Keratinocyte (primary cell): ENCODE measurements at regions not wholly inside any gene's neighbourhood (a gene's known extent, or its start where the extent isn't known, plus 50 kb on each side); places are given as distances from the start of the nearest gene placed in this dataset.

ENCODE experiments used
- DNase-seq: peaks from one replicate; pipeline ENCODE4 v3.0.0-alpha.2; 2011; ENCODE audit warnings: low read depth, missing footprints, low spot score
- FAIRE-seq: peaks from 2 replicates; lab custom pipeline; 2011; peaks lifted over from hg19 to GRCh38; lab: Jason Lieb, UNC
- H2AFZ ChIP-seq: 2 replicates; pipeline ENCODE4 v1.6.0; 2012; ENCODE audit warnings: low read length, control low read depth, inconsistent platforms; ENCODE audit not compliant: control insufficient read depth
- H3K27ac ChIP-seq: 2 replicates; pipeline ENCODE4 v1.5.1; 2011; ENCODE audit warnings: low read length; ENCODE audit not compliant: control insufficient read depth, insufficient read depth
- H3K27me3 ChIP-seq: 3 replicates; pipeline ENCODE4 v1.6.0; 2011; ENCODE audit warnings: low read length; ENCODE audit not compliant: control insufficient read depth, insufficient read depth; ENCODE audit errors: extremely low read depth
- H3K36me3 ChIP-seq, 2 experiments: 2 replicates in 1 of 2; 3 replicates in 1 of 2; pipeline ENCODE4 v1.5.1; 2011; ENCODE audit warnings: low read length in 2 of 2, mild to moderate bottlenecking in 1 of 2; ENCODE audit not compliant: control insufficient read depth in 2 of 2, insufficient read depth in 2 of 2; ENCODE audit errors: extremely low read depth in 1 of 2
- H3K4me1 ChIP-seq: 3 replicates; pipeline ENCODE4 v1.5.1; 2011; ENCODE audit warnings: low read length; ENCODE audit not compliant: control insufficient read depth, insufficient read depth; ENCODE audit errors: extremely low read depth
- H3K4me2 ChIP-seq: 3 replicates; pipeline ENCODE4 v1.6.0; 2011; ENCODE audit warnings: low read depth, low read length; ENCODE audit not compliant: control insufficient read depth, insufficient read depth; ENCODE audit errors: extremely low read depth
- H3K4me3 ChIP-seq, 3 experiments: fragments of 200-600 bp in 1 of 3; sonication (generic) in 1 of 3; 2 replicates in 2 of 3; 3 replicates in 1 of 3; pipeline ENCODE4 v1.5.1; 2011 to 2016; ENCODE audit warnings: low read length in 3 of 3, mild to moderate bottlenecking in 3 of 3, control low read depth in 2 of 3, inconsistent platforms in 1 of 3, low read depth in 1 of 3, mixed read lengths in 1 of 3, mixed run types in 1 of 3, moderate library complexity in 1 of 3; ENCODE audit not compliant: control insufficient read depth in 2 of 3, insufficient read depth in 2 of 3; ENCODE audit errors: extremely low read depth in 1 of 3
- H3K79me2 ChIP-seq: 2 replicates; pipeline ENCODE4 v1.6.0; 2012; ENCODE audit warnings: low read length; ENCODE audit not compliant: control insufficient read depth, insufficient read depth
- H3K9ac ChIP-seq: 3 replicates; pipeline ENCODE4 v1.6.0; 2011; ENCODE audit warnings: low read length; ENCODE audit not compliant: control insufficient read depth, insufficient read depth; ENCODE audit errors: extremely low read depth
- H3K9me1 ChIP-seq: 3 replicates; pipeline ENCODE4 v1.6.0; 2011; ENCODE audit warnings: low read length; ENCODE audit not compliant: control insufficient read depth, insufficient read depth; ENCODE audit errors: extremely low read depth
- H3K9me3 ChIP-seq: 2 replicates; pipeline ENCODE4 v1.5.1; 2012; ENCODE audit warnings: low read depth, low read length; ENCODE audit not compliant: control insufficient read depth
- H4K20me1 ChIP-seq: 3 replicates; pipeline ENCODE4 v1.6.0; 2011; ENCODE audit warnings: low read length; ENCODE audit not compliant: control insufficient read depth, insufficient read depth; ENCODE audit errors: extremely low read depth
- CTCF ChIP-seq, 3 experiments: IDR thresholded peaks in 1 of 3; conservative IDR thresholded peaks in 1 of 3; optimal IDR thresholded peaks in 1 of 3; 2 replicates in 2 of 3; 3 replicates in 1 of 3; pipeline versions ENCODE3 to v1.5.1; 2011; ENCODE audit warnings: low read length in 3 of 3, mild to moderate bottlenecking in 3 of 3, moderate library complexity in 2 of 3, control low read depth in 1 of 3, inconsistent platforms in 1 of 3; ENCODE audit not compliant: insufficient read depth in 2 of 3; ENCODE audit errors: extremely low read depth in 1 of 3
- dilution Hi-C: fragments of 300-500 bp; cut with MboI; formaldehyde crosslinking; loops from one replicate; pipeline ENCODE4 v1.7.0; 2020; ENCODE audit warnings: low sequenced_read_pairs; ENCODE audit not compliant: extremely low pct_ligation_motif_present

DNA sequence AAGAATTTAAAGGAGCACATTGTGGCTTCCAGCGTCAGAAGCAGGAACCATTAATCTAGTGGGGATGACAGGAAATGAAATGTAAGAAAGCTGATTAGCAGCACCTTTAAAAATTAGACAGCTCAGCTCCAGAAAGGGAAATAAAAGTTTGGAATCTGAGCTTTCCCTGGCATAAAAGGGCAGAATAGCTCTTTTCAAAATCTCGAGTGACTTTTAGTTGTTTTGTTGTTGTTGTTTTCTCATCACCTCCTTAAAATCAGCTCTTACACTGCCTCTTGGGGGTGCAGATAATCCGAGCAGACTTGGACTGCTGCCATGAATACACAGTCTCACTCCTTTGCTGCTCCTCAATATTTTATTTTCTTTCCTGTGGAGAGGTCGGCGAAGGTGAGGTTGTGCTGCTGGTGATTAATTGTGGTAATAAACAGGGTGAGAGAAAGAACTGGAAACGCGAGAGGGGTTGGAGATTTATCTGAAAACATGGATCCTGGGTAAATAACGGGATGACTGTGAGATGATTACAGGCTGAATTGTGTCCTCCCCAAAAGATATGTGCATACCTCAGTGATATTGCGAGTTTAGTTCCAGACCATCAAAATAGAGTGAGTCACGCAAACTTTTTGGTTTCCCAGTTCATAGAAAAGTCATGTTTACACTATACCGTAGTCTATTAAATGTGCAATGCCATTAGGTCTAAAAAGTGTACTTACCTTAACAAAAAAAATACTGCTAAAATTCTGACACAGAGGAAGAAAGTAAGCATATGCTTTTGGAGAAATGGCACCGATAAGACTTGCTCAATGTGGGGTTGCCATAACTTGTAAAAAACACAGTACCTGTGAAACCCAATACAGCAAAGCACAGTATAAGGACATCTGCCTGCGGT is 787.7 kb downstream of the UQCRFS1 start:
- no peak overlapping the region for H3K27ac ChIP-seq
- H3K4me3 ChIP-seq = no peak overlapping the region
- no peaks in the 10 kb centered on the region for H4K20me1 ChIP-seq
- H3K79me2 ChIP-seq = no peaks in the 10 kb centered on the region
- no peak overlapping the region for H3K4me2 ChIP-seq
- H3K9ac ChIP-seq = no peak overlapping the region
- no peak overlapping the region for H2AFZ ChIP-seq
- no peak for FAIRE-seq
- H3K27me3 ChIP-seq = no peaks in the 10 kb centered on the region
- no peak for DNase-seq
- dilution Hi-C loops = no loop called here
- no peaks in the 10 kb centered on the region for H3K36me3 ChIP-seq
- H3K9me3 ChIP-seq = peaks cover 4% of the 10 kb centered on the region
- no peak for TF ChIP-seq CTCF (optimal IDR thresholded peaks at IDR 0.05 in 1 of 3, IDR thresholded peaks at IDR 0.05 in 1 of 3, conservative IDR thresholded peaks at IDR 0.05 in 1 of 3; ENCODE audit: extremely low read depth in 1 of 3, insufficient read depth in 2 of 3, low read length in 3 of 3)
- H3K9me1 ChIP-seq = no peaks in the 10 kb centered on the region
- H3K4me1 ChIP-seq = no peaks in the 10 kb centered on the region

DNA sequence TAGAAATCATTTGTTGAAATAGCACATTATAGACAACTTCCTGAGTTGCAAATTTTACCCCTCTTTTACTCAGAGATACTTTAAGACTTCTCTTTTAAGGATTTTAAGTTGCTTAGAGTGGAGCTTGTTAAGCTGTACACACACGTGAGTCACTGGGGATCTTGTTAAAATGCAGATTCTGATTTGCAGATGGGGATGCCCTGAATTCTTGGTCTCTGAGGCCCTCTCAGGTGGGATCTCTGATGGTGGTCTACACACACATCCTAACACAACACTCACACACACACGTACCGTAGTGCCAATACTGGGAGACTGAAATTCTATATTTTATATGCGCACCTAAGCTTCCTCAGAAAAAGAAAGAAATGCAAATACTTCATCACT is 788.3 kb downstream of the UQCRFS1 start:
- Histone ChIP-seq H3K79me2 (no peaks in the 10 kb centered on the region), H3K27me3 (no peaks in the 10 kb centered on the region), H3K4me3 (no peak overlapping the region), H3K27ac (no peak overlapping the region), H2AFZ (no peak overlapping the region), H3K4me2 (no peak overlapping the region), H3K36me3 (no peaks in the 10 kb centered on the region), H3K9me3 (peaks cover 4% of the 10 kb centered on the region), H3K9ac (no peak overlapping the region), H3K9me1 (no peaks in the 10 kb centered on the region), H4K20me1 (no peaks in the 10 kb centered on the region), H3K4me1 (no peaks in the 10 kb centered on the region)
- DNase-seq = no peak
- no peak for TF ChIP-seq CTCF (optimal IDR thresholded peaks at IDR 0.05 in 1 of 3, IDR thresholded peaks at IDR 0.05 in 1 of 3, conservative IDR thresholded peaks at IDR 0.05 in 1 of 3; ENCODE audit: extremely low read depth in 1 of 3, insufficient read depth in 2 of 3, low read length in 3 of 3)
- dilution Hi-C loops = no loop called here
- no peak for FAIRE-seq
